ENCODE measurements at regions not wholly inside any gene's neighbourhood (a gene's known extent, or its start where the extent isn't known, plus 50 kb on each side); places are given as distances from the start of the nearest gene placed in this dataset.
"Not testable (repeated sequence)": the region's sequence is repeated elsewhere in the genome, so short reads cannot be mapped to it uniquely, and the experiment has no call there.

DNA sequence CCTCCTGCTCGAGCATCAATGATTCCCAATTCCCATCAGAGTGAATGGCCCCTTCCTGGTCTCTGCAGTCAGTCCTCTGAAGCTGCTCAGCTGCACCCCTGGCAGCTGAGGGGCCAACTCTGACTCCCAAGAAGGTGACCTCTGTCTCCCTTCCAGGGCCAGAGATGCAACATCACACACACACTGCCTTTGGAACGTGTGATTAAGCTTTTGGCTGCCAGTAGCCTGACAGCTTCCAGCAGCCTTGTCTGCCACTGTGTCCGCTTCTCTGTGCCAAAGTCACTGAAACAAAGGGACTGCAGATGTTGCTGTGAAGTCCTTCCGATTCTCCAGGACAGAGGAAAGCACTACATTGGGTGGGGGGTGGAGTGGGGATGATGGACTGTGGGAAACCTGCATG lies 254.1 kb downstream of the CEP170 start:
- RAD21 ChIA-PET (ENCODE audit: low non-redundant PET in 1 of 2, low total read pairs in 2 of 2, uncharacterized antibody in 2 of 2, unreplicated experiment in 2 of 2); CTCF ChIA-PET; POLR2A ChIA-PET; H3K4me3 ChIP-seq (replicated peaks in 1 of 2; ENCODE audit: low read depth in 1 of 2, low read length in 2 of 2); H3K27ac ChIP-seq (ENCODE audit: low read depth, low read length); intact Hi-C loops (cut with micrococcal nuclease); DNase-seq (ENCODE audit: low read depth, low spot score); H3K9me3 ChIP-seq (ENCODE audit: control insufficient read depth in 1 of 2, insufficient read depth in 1 of 2, low read depth in 1 of 2, low read length in 2 of 2); H3K79me2 ChIP-seq (ENCODE audit: insufficient read depth, low read length); H3K9ac ChIP-seq (ENCODE audit: low read length); H3K4me2 ChIP-seq (ENCODE audit: low read length); H3K4me1 ChIP-seq (ENCODE audit: control insufficient read depth in 1 of 2, insufficient read depth in 2 of 2, low read length in 2 of 2); H3K36me3 ChIP-seq (ENCODE audit: control insufficient read depth in 1 of 2, insufficient read depth in 2 of 2, low read length in 2 of 2); ATAC-seq; H4K20me1 ChIP-seq (ENCODE audit: insufficient read depth); H3K27me3 ChIP-seq (ENCODE audit: insufficient read depth, low read length); H2AFZ ChIP-seq (ENCODE audit: low read depth, low read length, poor library complexity, severe bottlenecking); H3K9me2 ChIP-seq (ENCODE audit: insufficient read depth); BruUV-seq (replicated peaks): not testable (repeated sequence)

DNA sequence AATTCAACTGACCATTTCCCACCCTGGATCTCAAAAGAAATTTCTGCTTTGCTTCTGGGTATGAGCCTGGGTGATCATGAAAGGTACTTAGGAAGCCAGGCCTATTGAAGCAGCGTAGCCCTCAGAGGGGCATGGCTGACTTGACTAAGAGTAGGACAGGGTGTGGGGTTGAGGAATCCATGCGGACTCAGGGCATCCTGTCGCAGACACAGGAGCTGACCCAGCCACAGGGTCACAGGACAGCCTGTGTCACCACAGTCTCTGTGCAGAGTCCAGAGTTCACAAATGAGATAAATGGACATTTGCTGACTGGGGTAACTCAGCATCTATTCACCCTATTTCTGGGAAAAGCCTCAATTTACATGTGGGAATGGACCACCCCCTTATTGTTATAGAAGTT lies 262.3 kb downstream of the CEP170 start:
- ATAC-seq; H3K79me2 ChIP-seq (ENCODE audit: insufficient read depth, low read length); H3K36me3 ChIP-seq (ENCODE audit: control insufficient read depth in 1 of 2, insufficient read depth in 2 of 2, low read length in 2 of 2); RAD21 ChIA-PET (ENCODE audit: low non-redundant PET in 1 of 2, low total read pairs in 2 of 2, uncharacterized antibody in 2 of 2, unreplicated experiment in 2 of 2); BruUV-seq (replicated peaks); H3K27ac ChIP-seq (ENCODE audit: low read depth, low read length); H3K4me2 ChIP-seq (ENCODE audit: low read length); H3K9me3 ChIP-seq (ENCODE audit: control insufficient read depth in 1 of 2, insufficient read depth in 1 of 2, low read depth in 1 of 2, low read length in 2 of 2); H3K4me1 ChIP-seq (ENCODE audit: control insufficient read depth in 1 of 2, insufficient read depth in 2 of 2, low read length in 2 of 2); H3K4me3 ChIP-seq (replicated peaks in 1 of 2; ENCODE audit: low read depth in 1 of 2, low read length in 2 of 2); H2AFZ ChIP-seq (ENCODE audit: low read depth, low read length, poor library complexity, severe bottlenecking); DNase-seq (ENCODE audit: low read depth, low spot score); H3K27me3 ChIP-seq (ENCODE audit: insufficient read depth, low read length); H3K9ac ChIP-seq (ENCODE audit: low read length); H3K9me2 ChIP-seq (ENCODE audit: insufficient read depth); POLR2A ChIA-PET; H4K20me1 ChIP-seq (ENCODE audit: insufficient read depth); CTCF ChIA-PET; intact Hi-C loops (cut with micrococcal nuclease): not testable (repeated sequence)

GRCh38 chr1:242985096-242985495 lies 270.0 kb downstream of the CEP170 start:
- DNase-seq (ENCODE audit: low read depth, low spot score); CTCF ChIA-PET; H3K27ac ChIP-seq (ENCODE audit: low read depth, low read length); H3K79me2 ChIP-seq (ENCODE audit: insufficient read depth, low read length); H3K4me1 ChIP-seq (ENCODE audit: control insufficient read depth in 1 of 2, insufficient read depth in 2 of 2, low read length in 2 of 2); H2AFZ ChIP-seq (ENCODE audit: low read depth, low read length, poor library complexity, severe bottlenecking); H3K9me3 ChIP-seq (ENCODE audit: control insufficient read depth in 1 of 2, insufficient read depth in 1 of 2, low read depth in 1 of 2, low read length in 2 of 2); H3K9me2 ChIP-seq (ENCODE audit: insufficient read depth); H3K36me3 ChIP-seq (ENCODE audit: control insufficient read depth in 1 of 2, insufficient read depth in 2 of 2, low read length in 2 of 2); H3K27me3 ChIP-seq (ENCODE audit: insufficient read depth, low read length); H4K20me1 ChIP-seq (ENCODE audit: insufficient read depth); intact Hi-C loops (cut with micrococcal nuclease); BruUV-seq (replicated peaks); H3K9ac ChIP-seq (ENCODE audit: low read length); POLR2A ChIA-PET; RAD21 ChIA-PET (ENCODE audit: low non-redundant PET in 1 of 2, low total read pairs in 2 of 2, uncharacterized antibody in 2 of 2, unreplicated experiment in 2 of 2); ATAC-seq; H3K4me3 ChIP-seq (replicated peaks in 1 of 2; ENCODE audit: low read depth in 1 of 2, low read length in 2 of 2); H3K4me2 ChIP-seq (ENCODE audit: low read length): not testable (repeated sequence)

- POLR2A ChIA-PET, CTCF ChIA-PET: not testable (repeated sequence)
Observed at GRCh38 chr1:242973341-242973740, 281.7 kb downstream of the CEP170 start.

More at GRCh38 chr1:242973341-242973740, 281.7 kb downstream of the CEP170 start:
- H3K4me1 ChIP-seq (ENCODE audit: control insufficient read depth in 1 of 2, insufficient read depth in 2 of 2, low read length in 2 of 2); H3K9ac ChIP-seq (ENCODE audit: low read length); H3K79me2 ChIP-seq (ENCODE audit: insufficient read depth, low read length); H3K9me2 ChIP-seq (ENCODE audit: insufficient read depth); H3K27ac ChIP-seq (ENCODE audit: low read depth, low read length); BruUV-seq (replicated peaks); H3K9me3 ChIP-seq (ENCODE audit: control insufficient read depth in 1 of 2, insufficient read depth in 1 of 2, low read depth in 1 of 2, low read length in 2 of 2); H4K20me1 ChIP-seq (ENCODE audit: insufficient read depth); H3K27me3 ChIP-seq (ENCODE audit: insufficient read depth, low read length); H3K4me3 ChIP-seq (replicated peaks in 1 of 2; ENCODE audit: low read depth in 1 of 2, low read length in 2 of 2); H3K4me2 ChIP-seq (ENCODE audit: low read length); H2AFZ ChIP-seq (ENCODE audit: low read depth, low read length, poor library complexity, severe bottlenecking); ATAC-seq; DNase-seq (ENCODE audit: low read depth, low spot score); H3K36me3 ChIP-seq (ENCODE audit: control insufficient read depth in 1 of 2, insufficient read depth in 2 of 2, low read length in 2 of 2); RAD21 ChIA-PET (ENCODE audit: low non-redundant PET in 1 of 2, low total read pairs in 2 of 2, uncharacterized antibody in 2 of 2, unreplicated experiment in 2 of 2); intact Hi-C loops (cut with micrococcal nuclease): not testable (repeated sequence)
